Mucosa of descending colon (tissue), 3 donors: ENCODE measurements at regions not wholly inside any gene's neighbourhood (a gene's known extent, or its start where the extent isn't known, plus 50 kb on each side); places are given as distances from the start of the nearest gene placed in this dataset.

ENCODE experiments used
- ATAC-seq: fragments of 200-7000 bp; cut with Tn5 transposase; one replicate; pipeline ENCODE4 v1.9.1; 2020; ENCODE audit warnings: mild to moderate bottlenecking, moderate library complexity
- DNase-seq, 3 donors: peaks; one replicate each; pipeline ENCODE4 v3.0.0-alpha.2; 2020
- H3K36me3 ChIP-seq: fragments of 200-600 bp; one replicate; pipeline ENCODE4 v1.8.0; 2021; ENCODE audit warnings: low read depth, mild to moderate bottlenecking
- H3K4me1 ChIP-seq: fragments of 200-600 bp; one replicate; pipeline ENCODE4 v1.8.0; 2021; ENCODE audit warnings: low read depth, mild to moderate bottlenecking
- H3K4me3 ChIP-seq: fragments of 200-600 bp; one replicate; pipeline ENCODE4 v1.8.0; 2021; ENCODE audit warnings: mild to moderate bottlenecking
- H3K9me3 ChIP-seq: fragments of 200-600 bp; one replicate; pipeline ENCODE4 v1.8.0; 2021; ENCODE audit warnings: mild to moderate bottlenecking
- intact Hi-C, 2 donors: fragments of 100-400 bp; cut with DNase I in 1 of 2; cut with micrococcal nuclease in 1 of 2; formaldehyde crosslinking; loops; one replicate each; pipeline versions ENCODE4 v1.11.0 to v1.11.1; 2022; cut with DNase I, micrococcal nuclease
- TF ChIP-seq, protein P1 (sequence below): fragments of 200-600 bp; IDR thresholded peaks from one replicate; pipeline ENCODE4 v1.8.0; 2022; ENCODE audit warnings: antibody characterized with exemption, mild to moderate bottlenecking
- donor health status: DM: no; HTN: no; CAD: no; lungs with moderate emphysema.
- donor health status: DM: no; HTN: no; CAD: no.
- donor health status: DM: no; HTN: yes; CAD: no.

DNA sequence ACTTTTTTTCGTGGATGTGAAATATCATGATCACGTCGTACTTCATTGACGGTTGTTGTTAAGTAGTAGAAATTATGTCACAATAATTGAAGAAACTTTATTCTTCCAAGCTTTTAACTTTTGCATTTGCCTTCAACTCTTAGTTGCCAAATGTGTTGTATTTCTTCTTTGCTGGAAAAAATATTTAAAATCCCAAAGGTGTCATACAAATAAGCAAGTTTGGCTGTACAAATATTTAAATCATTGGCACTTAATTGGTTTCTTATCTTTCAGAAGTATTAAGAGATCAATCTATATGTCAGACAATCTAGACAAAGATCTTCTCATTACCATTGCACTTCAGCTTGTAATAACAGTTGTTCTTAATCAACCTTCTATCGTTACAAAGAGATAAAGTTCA is 204.0 kb upstream of the HDAC4 start:
- H3K9me3 ChIP-seq, result no peaks in the 10 kb centered on the region
- ATAC-seq, result no peak
- TF ChIP-seq, protein P1, sequence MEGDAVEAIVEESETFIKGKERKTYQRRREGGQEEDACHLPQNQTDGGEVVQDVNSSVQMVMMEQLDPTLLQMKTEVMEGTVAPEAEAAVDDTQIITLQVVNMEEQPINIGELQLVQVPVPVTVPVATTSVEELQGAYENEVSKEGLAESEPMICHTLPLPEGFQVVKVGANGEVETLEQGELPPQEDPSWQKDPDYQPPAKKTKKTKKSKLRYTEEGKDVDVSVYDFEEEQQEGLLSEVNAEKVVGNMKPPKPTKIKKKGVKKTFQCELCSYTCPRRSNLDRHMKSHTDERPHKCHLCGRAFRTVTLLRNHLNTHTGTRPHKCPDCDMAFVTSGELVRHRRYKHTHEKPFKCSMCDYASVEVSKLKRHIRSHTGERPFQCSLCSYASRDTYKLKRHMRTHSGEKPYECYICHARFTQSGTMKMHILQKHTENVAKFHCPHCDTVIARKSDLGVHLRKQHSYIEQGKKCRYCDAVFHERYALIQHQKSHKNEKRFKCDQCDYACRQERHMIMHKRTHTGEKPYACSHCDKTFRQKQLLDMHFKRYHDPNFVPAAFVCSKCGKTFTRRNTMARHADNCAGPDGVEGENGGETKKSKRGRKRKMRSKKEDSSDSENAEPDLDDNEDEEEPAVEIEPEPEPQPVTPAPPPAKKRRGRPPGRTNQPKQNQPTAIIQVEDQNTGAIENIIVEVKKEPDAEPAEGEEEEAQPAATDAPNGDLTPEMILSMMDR, result no peak
- DNase-seq, result no peak
- no peaks in the 10 kb centered on the region for H3K36me3 ChIP-seq
- no peaks in the 10 kb centered on the region for H3K4me1 ChIP-seq
- intact Hi-C loops, result no loop called here
- H3K4me3 ChIP-seq, result no peak overlapping the region

DNA sequence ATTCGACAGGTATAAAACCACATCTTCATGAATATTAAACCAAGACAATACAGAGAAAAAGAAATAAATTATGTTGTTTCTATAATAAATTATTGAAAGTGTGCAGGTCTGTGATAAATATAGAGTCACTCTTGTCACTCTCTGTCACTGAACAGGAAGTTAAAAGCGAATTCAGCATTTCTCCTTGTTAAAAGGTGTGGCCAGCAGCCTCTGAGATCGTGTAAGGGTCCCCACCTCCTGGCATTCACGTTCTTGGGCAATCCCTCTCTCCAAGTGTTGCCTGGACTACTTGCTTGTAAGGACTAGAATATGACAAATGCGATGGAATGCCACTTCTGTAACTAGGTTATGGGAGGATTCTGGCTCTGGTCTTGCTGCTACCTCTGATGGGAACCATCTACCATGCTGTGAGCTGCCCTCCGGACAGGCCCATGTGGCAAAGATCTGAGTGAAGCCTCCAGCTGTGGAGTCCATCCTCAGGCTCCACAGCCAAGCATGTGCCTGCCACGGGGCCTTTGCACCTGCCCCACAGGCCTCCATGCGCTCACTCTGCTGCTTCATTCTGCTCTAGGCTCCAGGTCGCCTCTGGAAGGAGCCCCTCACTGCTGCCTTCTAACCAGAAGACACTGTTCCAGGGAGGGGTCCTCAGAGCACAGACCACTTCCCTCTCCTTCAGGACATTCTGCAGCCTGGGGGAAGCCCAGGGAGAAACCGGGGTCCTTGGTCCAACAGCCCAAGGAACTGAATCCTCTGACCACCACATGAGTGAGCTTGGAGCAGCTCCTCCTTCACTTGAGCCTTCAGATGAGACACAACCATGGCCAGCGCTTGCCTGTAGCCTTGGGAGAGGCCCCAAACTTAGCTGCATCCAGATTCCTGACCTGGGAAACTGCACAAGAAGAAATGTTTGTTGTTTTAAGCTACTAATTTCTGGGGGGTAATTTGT is 202.9 kb upstream of the HDAC4 start:
- ATAC-seq (no peak), DNase-seq (no peak)
- Histone ChIP-seq H3K9me3 (no peaks in the 10 kb centered on the region), H3K4me3 (no peak overlapping the region), H3K36me3 (no peaks in the 10 kb centered on the region), H3K4me1 (no peaks in the 10 kb centered on the region)
- intact Hi-C loops, result no loop called here
- TF ChIP-seq, protein P1, result no peak

DNA sequence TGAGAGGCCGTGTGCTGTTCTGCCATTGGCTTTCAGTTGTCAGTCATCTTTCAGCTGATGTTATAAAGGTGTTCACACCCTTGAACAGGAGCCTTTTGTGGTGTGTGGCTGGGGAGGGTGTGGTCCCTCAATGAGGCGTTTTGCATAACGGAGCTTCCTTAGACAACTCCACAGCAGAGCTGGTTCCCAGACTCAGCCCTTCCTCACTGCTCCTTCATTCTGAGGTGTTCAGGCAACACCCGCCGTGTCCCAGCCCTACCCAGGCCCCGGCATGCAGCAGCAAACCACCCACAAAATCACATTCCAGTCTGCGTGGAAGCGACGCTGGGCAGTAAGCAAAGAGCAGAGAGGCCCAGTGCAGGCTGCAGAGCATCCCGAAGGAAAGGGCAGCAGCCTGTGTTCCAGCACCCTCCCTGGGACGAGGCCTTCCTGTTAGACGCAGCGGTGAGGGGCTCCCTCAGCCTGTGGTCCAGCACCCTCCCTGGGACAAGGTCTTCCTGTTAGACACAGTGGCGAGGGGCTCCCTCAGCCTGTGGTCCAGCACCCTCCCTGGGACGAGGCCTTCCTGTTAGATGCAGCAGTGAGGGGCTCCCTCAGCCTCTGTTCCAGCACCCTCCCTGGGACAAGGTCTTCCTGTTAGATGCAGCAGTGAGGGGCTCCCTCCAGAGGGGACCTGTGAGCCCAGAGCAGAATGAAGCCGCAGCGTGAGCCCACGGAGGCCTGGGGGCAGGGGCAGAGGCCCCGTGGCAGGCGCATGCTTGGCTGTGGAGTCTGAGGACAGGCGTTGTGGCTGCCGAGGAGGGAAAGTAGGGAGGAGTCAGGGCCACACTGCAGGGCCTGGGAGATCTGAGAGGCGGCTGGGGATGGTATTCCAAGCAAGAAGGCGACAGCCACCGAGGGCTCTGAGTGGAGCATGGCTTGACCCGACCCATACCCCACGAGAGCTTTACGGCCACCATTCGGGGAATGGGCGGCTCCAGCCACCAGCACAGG is 201.8 kb upstream of the HDAC4 start:
- TF ChIP-seq, protein P1, result no peak
- Histone ChIP-seq H3K36me3 (no peaks in the 10 kb centered on the region), H3K4me3 (no peak overlapping the region), H3K4me1 (no peaks in the 10 kb centered on the region), H3K9me3 (no peaks in the 10 kb centered on the region)
- ATAC-seq, result peak; percentile 60
- intact Hi-C loops, result no loop called here
- peak; percentile 9 to 40 (median 17) for DNase-seq

DNA sequence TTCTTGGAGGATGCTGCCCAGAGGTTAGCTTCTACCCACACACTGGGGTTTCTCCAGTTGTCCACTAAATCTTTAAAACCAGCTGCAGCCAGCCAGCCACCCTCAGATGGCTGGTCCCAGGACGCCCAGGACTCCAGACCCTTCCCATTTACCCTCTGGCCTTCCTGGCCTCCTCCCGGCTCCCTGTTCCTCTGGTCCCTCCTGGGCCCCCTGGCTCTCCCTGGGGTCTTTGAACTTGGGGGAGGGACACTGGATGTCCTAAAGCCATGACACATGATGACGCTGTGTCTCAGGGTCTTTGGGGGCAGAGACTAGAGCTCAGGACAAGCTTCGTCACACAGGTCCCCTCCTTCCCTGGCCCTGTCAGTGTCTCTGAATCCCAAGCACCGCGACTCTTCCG is 201.1 kb upstream of the HDAC4 start:
- Histone ChIP-seq H3K9me3 (no peaks in the 10 kb centered on the region), H3K4me1 (no peaks in the 10 kb centered on the region), H3K4me3 (no peak overlapping the region), H3K36me3 (no peaks in the 10 kb centered on the region)
- ATAC-seq (no peak), DNase-seq (peak in 1 of 3 donors; percentile 15)
- intact Hi-C loops, result no loop called here
- TF ChIP-seq, protein P1, result no peak

DNA sequence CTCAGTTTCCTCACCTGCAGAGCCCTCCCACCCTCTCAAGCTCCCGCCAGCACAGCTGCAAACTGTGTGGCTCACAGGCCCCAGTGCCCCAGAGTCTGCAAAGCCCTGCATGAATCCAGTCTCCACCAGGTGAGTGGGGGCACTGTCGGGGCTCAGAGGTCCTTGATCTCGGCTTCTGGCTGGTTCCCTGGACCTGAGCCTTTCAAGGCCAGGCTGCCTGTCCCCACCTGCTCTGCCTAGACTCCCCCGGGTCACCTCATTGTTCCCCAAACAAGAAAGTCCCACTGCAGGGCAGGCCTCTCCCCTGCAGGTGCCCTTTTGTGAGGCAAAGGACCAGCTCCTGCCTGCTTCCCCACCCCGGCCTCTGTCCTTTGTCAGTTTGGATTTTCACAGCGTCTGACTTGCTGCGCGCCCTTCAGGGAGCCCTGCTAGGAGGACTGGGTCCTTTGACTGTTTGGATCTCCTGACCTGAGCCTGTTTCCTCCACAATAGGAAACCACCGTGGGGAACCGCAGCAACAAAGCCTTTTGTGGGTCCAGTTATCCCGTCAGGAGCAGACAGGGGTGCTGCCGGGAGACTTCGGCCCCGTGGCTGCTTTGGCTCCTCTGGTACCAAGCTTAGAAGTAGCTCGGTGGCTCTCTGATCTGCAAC is 200.5 kb upstream of the HDAC4 start:
- Histone ChIP-seq H3K9me3 (no peaks in the 10 kb centered on the region), H3K4me3 (no peak overlapping the region), H3K36me3 (no peaks in the 10 kb centered on the region), H3K4me1 (no peaks in the 10 kb centered on the region)
- peak in 2 of 3 donors; percentile 9 to 22 for DNase-seq
- no peak for ATAC-seq
- TF ChIP-seq, protein P1, result no peak
- intact Hi-C loops, result no loop called here
